Kidney epithelial cell (primary cell): ENCODE measurements at regions not wholly inside any gene's neighbourhood (a gene's known extent, or its start where the extent isn't known, plus 50 kb on each side); places are given as distances from the start of the nearest gene placed in this dataset.

Experiments used
- DNase-seq: peaks from one replicate; pipeline ENCODE4 v3.0.0-alpha.2; 2010; ENCODE audit warnings: low read depth
- H3K27me3 ChIP-seq: 2 replicates; pipeline ENCODE4 v1.6.0; 2011; ENCODE audit warnings: low read length; ENCODE audit not compliant: control insufficient read depth, insufficient read depth
- H3K36me3 ChIP-seq: 2 replicates; pipeline ENCODE4 v1.5.1; 2011; ENCODE audit warnings: low read length; ENCODE audit not compliant: control insufficient read depth, insufficient read depth
- H3K4me3 ChIP-seq: 2 replicates; pipeline ENCODE4 v1.5.1; 2011; ENCODE audit warnings: low read depth, mild to moderate bottlenecking, control low read depth, low read length
- CTCF ChIP-seq: IDR thresholded peaks from 2 replicates; pipeline ENCODE4 v1.5.1; 2011; ENCODE audit warnings: mild to moderate bottlenecking, moderate library complexity, low read length, control low read depth, inconsistent platforms; ENCODE audit not compliant: insufficient read depth, poor library complexity, severe bottlenecking

- TF ChIP-seq CTCF: no peak
Observed at GRCh38 chr13:48591889-48592687, 59.2 kb upstream of the RCBTB2 start.

DNA sequence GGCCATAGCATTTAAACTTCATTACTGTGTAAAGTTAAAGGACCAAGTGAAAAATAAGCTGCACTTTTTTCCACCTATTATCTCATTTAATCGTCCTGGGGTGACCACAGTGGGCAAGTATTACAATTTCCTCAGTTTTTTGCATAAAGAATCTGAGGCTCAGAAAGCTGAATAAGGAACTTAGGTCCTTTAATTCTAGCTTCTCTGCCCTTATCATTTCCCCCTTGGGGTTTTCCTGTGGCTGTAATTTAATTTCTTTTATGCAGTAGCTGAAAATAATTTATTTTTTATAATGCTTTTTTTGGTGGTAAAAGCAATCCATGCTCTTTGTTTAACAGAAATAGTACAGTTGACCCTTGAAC lies 59.8 kb upstream of the RCBTB2 start:
- no peak for DNase-seq
- no peaks in the 10 kb centered on the region for H3K27me3 ChIP-seq
- H3K36me3 ChIP-seq: no peaks in the 10 kb centered on the region
- TF ChIP-seq CTCF: no peak
- H3K4me3 ChIP-seq: no peak overlapping the region

More at GRCh38 chr13:48591889-48592687, 59.2 kb upstream of the RCBTB2 start:
- no peaks in the 10 kb centered on the region for H3K27me3 ChIP-seq
- H3K4me3 ChIP-seq: no peak overlapping the region
- DNase-seq: no peak
- no peaks in the 10 kb centered on the region for H3K36me3 ChIP-seq

- no peak overlapping the region for H3K4me3 ChIP-seq
- no peaks in the 10 kb centered on the region for H3K36me3 ChIP-seq
- DNase-seq: no peak
- H3K27me3 ChIP-seq: no peaks in the 10 kb centered on the region
- TF ChIP-seq CTCF: no peak
Observed at GRCh38 chr13:48593536-48593935, 60.2 kb upstream of the CYSLTR2 start.

- DNase-seq: no peak
- no peak overlapping the region for H3K4me3 ChIP-seq
- no peaks in the 10 kb centered on the region for H3K36me3 ChIP-seq
- no peak for TF ChIP-seq CTCF
- no peaks in the 10 kb centered on the region for H3K27me3 ChIP-seq
Observed at GRCh38 chr13:48594096-48594815, 59.5 kb upstream of the CYSLTR2 start.

GRCh38 chr13:48595431-48596429 lies 58.0 kb upstream of the CYSLTR2 start:
- Histone ChIP-seq H3K36me3 (no peaks in the 10 kb centered on the region), H3K27me3 (no peaks in the 10 kb centered on the region), H3K4me3 (no peak overlapping the region)
- TF ChIP-seq CTCF: peak; percentile 78
- peak; percentile 29 for DNase-seq
